ENCODE measurements at regions not wholly inside any gene's neighbourhood (a gene's known extent, or its start where the extent isn't known, plus 50 kb on each side); places are given as distances from the start of the nearest gene placed in this dataset.

- H3K9me3 ChIP-seq (replicated peaks; ENCODE audit: control insufficient read depth, insufficient read depth, low read length): peaks cover 5% of the 10 kb centered on the region; the same call in 2 of the 3 replicates
- no peak for FAIRE-seq
- no peak for TF ChIP-seq CHD1 (IDR thresholded peaks at IDR 0.05; ENCODE audit: low read depth, low read length)
- no peak for TF ChIP-seq RAD21 (IDR thresholded peaks at IDR 0.05; ENCODE audit: insufficient read depth, low read depth, low read length)
- TF ChIP-seq IRF3 (IDR thresholded peaks at IDR 0.05): no peak
- no peak for TF ChIP-seq PKNOX1 (IDR thresholded peaks at IDR 0.05)
- no peak for TF ChIP-seq EZH2 (IDR thresholded peaks at IDR 0.05; ENCODE audit: borderline replicate concordance, control insufficient read depth, low read depth, low read length)
- TF ChIP-seq EED (IDR thresholded peaks at IDR 0.05; ENCODE audit: low read depth): no peak
- no peak for TF ChIP-seq E2F4 (IDR thresholded peaks at IDR 0.05; ENCODE audit: low read depth, low read length)
- no peak for TF ChIP-seq CHD4 (IDR thresholded peaks at IDR 0.05)
- no peak for TF ChIP-seq POLR2A (IDR thresholded peaks at IDR 0.05; ENCODE audit: low read depth, low read length)
- TF ChIP-seq POLR2AphosphoS5 (IDR thresholded peaks at IDR 0.05; ENCODE audit: low read length): no peak
- TF ChIP-seq WRNIP1 (IDR thresholded peaks at IDR 0.05; ENCODE audit: borderline replicate concordance, low read depth, low read length): no peak
- TF ChIP-seq NFYB (IDR thresholded peaks at IDR 0.05; ENCODE audit: insufficient read depth, low read depth, low read length): no peak
- TF ChIP-seq SUPT20H (IDR thresholded peaks at IDR 0.05; ENCODE audit: borderline replicate concordance, control insufficient read depth, low read depth, low read length): no peak
- H3K4me3 ChIP-seq: no peak overlapping the region
- POLR2A ChIA-PET: no interaction called here
- H4K20me1 ChIP-seq (ENCODE audit: control insufficient read depth, insufficient read depth): no peaks in the 10 kb centered on the region
- H3K27me3 ChIP-seq (replicated peaks in 1 of 2; ENCODE audit: control insufficient read depth in 2 of 2, insufficient read depth in 2 of 2, low read length in 1 of 2): peaks cover 2 to 4% of the 10 kb centered on the region in 2 experiments; a peak in 3 of 4 replicates
- SMC1A ChIA-PET (ENCODE audit: uncharacterized antibody, unreplicated experiment): no interaction called here
- H3K9ac ChIP-seq (ENCODE audit: control insufficient read depth, insufficient read depth, low read length): no peak overlapping the region
- H3K36me3 ChIP-seq (ENCODE audit: control insufficient read depth in 2 of 2, insufficient read depth in 2 of 2, low read length in 1 of 2): no peaks in the 10 kb centered on the region
- H2AFZ ChIP-seq (ENCODE audit: control insufficient read depth, low read depth, low read length): no peak overlapping the region
- in situ Hi-C loops (cut with MboI) (no loop called here), intact Hi-C loops (cut with micrococcal nuclease; ENCODE audit: unreplicated experiment) (no loop called here)
- CTCF ChIA-PET: no interaction called here
- no peak for DNase-seq (ENCODE audit: low read depth, low spot score)
- no peak for ATAC-seq
- H3K4me1 ChIP-seq (ENCODE audit: control insufficient read depth, insufficient read depth, low read length): no peaks in the 10 kb centered on the region
- BruUV-seq (replicated peaks): no TSS peak
- no peak overlapping the region for H3K4me2 ChIP-seq (ENCODE audit: control insufficient read depth, insufficient read depth)
- 26% methylated on average over 8 of the region's 8 CpGs for WGBS (ENCODE audit: insufficient coverage, insufficient replicate concordance, low lambda C conversion rate, missing lambda C conversion rate)
- H3K27ac ChIP-seq (ENCODE audit: control insufficient read depth, insufficient read depth): no peak overlapping the region
- RAD21 ChIA-PET (ENCODE audit: unreplicated experiment): no interaction called here
- no peaks in the 10 kb centered on the region for H3K79me2 ChIP-seq (ENCODE audit: control insufficient read depth, insufficient read depth, low read length)
These were observed 74.8 kb upstream of the SIRPA start for GRCh38 chr20:1820138-1821079.

All from GM12878 (cell line).